Endothelial cell of umbilical vein (primary cell): ENCODE measurements at regions not wholly inside any gene's neighbourhood (a gene's known extent, or its start where the extent isn't known, plus 50 kb on each side); places are given as distances from the start of the nearest gene placed in this dataset.

Experiments used
- BruUV-seq: library from RNA; stranded (reverse); fragments of 400-500 nt; replicated peaks from 2 replicates; lab custom pipeline; 2021; lab: Mats Ljungman, UMichigan
- CTCF ChIA-PET: fragments of 300-600, 350-600 bp; sonication (Branson Sonifier 250); formaldehyde crosslinking; loops from one replicate; lab custom pipeline; 2021; ENCODE audit warnings: antibody characterized with exemption, inconsistent platforms; lab: Charles Lee
- POLR2A ChIA-PET: fragments of 300-600, 350-600 bp; sonication (Branson Sonifier 250); formaldehyde crosslinking; loops from one replicate; lab custom pipeline; 2021; ENCODE audit warnings: antibody characterized with exemption, inconsistent platforms; lab: Charles Lee
- DNase-seq: peaks from one replicate; pipeline ENCODE4 v3.0.0-alpha.2; 2011; ENCODE audit warnings: low read depth, low spot score
- FAIRE-seq: peaks from 2 replicates; lab custom pipeline; 2011; peaks lifted over from hg19 to GRCh38; lab: Jason Lieb, UNC
- H2AFZ ChIP-seq: 2 replicates; pipeline ENCODE4 v1.6.0; 2012; ENCODE audit warnings: low read depth, low read length, control low read depth, inconsistent platforms
- H3K27ac ChIP-seq: 2 replicates; pipeline ENCODE4 v1.5.1; 2011; ENCODE audit warnings: low read depth, mild to moderate bottlenecking, control low read depth, low read length, moderate library complexity; ENCODE audit not compliant: insufficient read depth
- H3K27me3 ChIP-seq, 2 experiments: 2 replicates each; pipeline versions ENCODE4 v1.6.0 to v1.6.1; 2011; ENCODE audit warnings: low read length in 2 of 2, mixed read lengths in 1 of 2; ENCODE audit not compliant: control insufficient read depth in 2 of 2, insufficient read depth in 2 of 2
- H3K36me3 ChIP-seq, 2 experiments: 2 replicates in 1 of 2; 3 replicates in 1 of 2; pipeline ENCODE4 v1.5.1; 2011; ENCODE audit warnings: low read length in 2 of 2, mild to moderate bottlenecking in 1 of 2, moderate library complexity in 1 of 2; ENCODE audit not compliant: control insufficient read depth in 2 of 2, insufficient read depth in 2 of 2; ENCODE audit errors: extremely low read depth in 1 of 2
- H3K4me1 ChIP-seq: 3 replicates; pipeline ENCODE4 v1.5.1; 2011; ENCODE audit warnings: mild to moderate bottlenecking, low read length; ENCODE audit not compliant: control insufficient read depth, insufficient read depth; ENCODE audit errors: extremely low read depth
- H3K4me2 ChIP-seq: 2 replicates; pipeline ENCODE4 v1.6.1; 2011; ENCODE audit warnings: low read length, control low read depth, mixed read lengths; ENCODE audit not compliant: insufficient read depth
- H3K4me3 ChIP-seq, 3 experiments: fragments of 200-600 bp in 1 of 3; sonication (generic), shearing (Covaris generic) in 1 of 3; replicated peaks in 1 of 3; 2 replicates each; pipeline ENCODE4 v1.5.1; 2011 to 2016; ENCODE audit warnings: control low read depth in 3 of 3, low read length in 3 of 3, mild to moderate bottlenecking in 2 of 3, inconsistent platforms in 1 of 3, low read depth in 1 of 3, moderate library complexity in 1 of 3; ENCODE audit not compliant: insufficient read depth in 1 of 3
- H3K79me2 ChIP-seq: 2 replicates; pipeline ENCODE4 v1.6.0; 2012; ENCODE audit warnings: low read length, inconsistent platforms; ENCODE audit not compliant: control insufficient read depth, insufficient read depth
- H3K9ac ChIP-seq: replicated peaks from 2 replicates; pipeline ENCODE3; 2011; ENCODE audit warnings: low read length, control low read depth; ENCODE audit not compliant: insufficient read depth; ENCODE audit errors: extremely low read depth
- H3K9me1 ChIP-seq: replicated peaks from 3 replicates; pipeline ENCODE4 v1.6.0; 2011; ENCODE audit warnings: mild to moderate bottlenecking, low read length; ENCODE audit not compliant: control insufficient read depth, insufficient read depth; ENCODE audit errors: extremely low read depth
- H3K9me3 ChIP-seq: replicated peaks from 2 replicates; pipeline ENCODE4 v1.5.1; 2012; ENCODE audit warnings: low read length, inconsistent platforms; ENCODE audit not compliant: control insufficient read depth, insufficient read depth
- H4K20me1 ChIP-seq: replicated peaks from 2 replicates; pipeline ENCODE3; 2011; ENCODE audit warnings: mild to moderate bottlenecking, low read length; ENCODE audit not compliant: control insufficient read depth, insufficient read depth; ENCODE audit errors: extremely low read depth
- EZH2 ChIP-seq: IDR thresholded peaks from 2 replicates; pipeline ENCODE4 v1.6.1; 2012; ENCODE audit warnings: borderline replicate concordance, low read depth, mild to moderate bottlenecking, moderate library complexity, low read length, inconsistent platforms; ENCODE audit not compliant: severe bottlenecking
- FOS ChIP-seq: IDR thresholded peaks from 2 replicates; pipeline ENCODE4 v1.6.1; 2011; ENCODE audit warnings: mild to moderate bottlenecking, low read length, moderate library complexity, borderline replicate concordance; ENCODE audit not compliant: insufficient read depth
- GATA2 ChIP-seq: IDR thresholded peaks from 2 replicates; pipeline ENCODE4 v1.7.0; 2011; ENCODE audit warnings: low read depth, mild to moderate bottlenecking, moderate library complexity, mixed read lengths, low read length; ENCODE audit not compliant: insufficient read length, insufficient read depth
- JUN ChIP-seq: IDR thresholded peaks from 2 replicates; pipeline ENCODE4 v1.6.1; 2011; ENCODE audit warnings: borderline replicate concordance, low read depth; ENCODE audit not compliant: insufficient read length, insufficient read depth
- MYC ChIP-seq: IDR thresholded peaks from one replicate; pipeline ENCODE4 v1.6.1; 2011; ENCODE audit warnings: mild to moderate bottlenecking, low read depth, low read length
- POLR2A ChIP-seq: IDR thresholded peaks from 2 replicates; pipeline ENCODE4 v1.6.1; 2012; ENCODE audit warnings: low read depth, mild to moderate bottlenecking, control low read depth, low read length
- POLR2AphosphoS5 ChIP-seq: IDR thresholded peaks from 2 replicates; pipeline ENCODE4 v1.6.1; 2012; ENCODE audit warnings: low read depth, mild to moderate bottlenecking, control low read depth, low read length, moderate library complexity; ENCODE audit not compliant: insufficient read depth
- dilution Hi-C: fragments of 300-500 bp; cut with MboI; formaldehyde crosslinking; loops from one replicate; pipeline ENCODE4 v1.15.0; 2019; ENCODE audit warnings: low sequenced_read_pairs; ENCODE audit not compliant: extremely low pct_ligation_motif_present
- intact Hi-C: fragments of 100-400 bp; cut with micrococcal nuclease; formaldehyde crosslinking; loops from one replicate; pipeline ENCODE4 v1.10.0; 2022
- TF ChIP-seq, protein P1 (sequence below), 2 donors: IDR thresholded peaks; 1 replicate in 1 of 2; 2 replicates in 1 of 2; pipeline ENCODE4 v1.5.1; 2011; ENCODE audit warnings: low read length in 2 of 2, mild to moderate bottlenecking in 2 of 2, moderate library complexity in 2 of 2, control low read depth in 1 of 2, inconsistent platforms in 1 of 2, low read depth in 1 of 2; ENCODE audit not compliant: insufficient read depth in 1 of 2; ENCODE audit errors: extremely low read depth in 1 of 2
- TF ChIP-seq, protein P2 (sequence below): IDR thresholded peaks from 2 replicates; pipeline ENCODE4 v1.6.1; 2011; ENCODE audit not compliant: insufficient read depth, insufficient read length

DNA sequence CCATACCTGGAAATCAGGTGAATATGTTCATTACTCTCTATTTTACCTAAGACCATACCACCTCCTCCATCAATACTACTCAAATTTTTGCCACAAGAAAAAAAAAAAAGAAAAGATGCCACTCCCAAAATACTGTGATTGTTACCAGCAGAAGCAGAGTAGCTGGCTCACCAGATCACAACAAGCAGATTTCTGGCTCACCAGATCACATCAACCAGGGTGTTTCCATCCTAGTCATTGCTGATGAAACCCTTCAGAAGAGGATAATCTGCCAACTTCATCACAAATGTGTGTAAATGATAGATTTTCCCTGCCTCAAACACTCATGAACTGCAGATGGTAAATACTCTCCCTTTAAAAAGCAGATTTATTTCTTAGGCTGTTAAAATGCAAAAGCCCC, 109.7 kb upstream of the NAMPT start:
- dilution Hi-C loops (no loop called here), intact Hi-C loops (no loop called here)
- H3K4me3 ChIP-seq = no peak overlapping the region
- DNase-seq (no peak), FAIRE-seq (no peak)
- no peaks in the 10 kb centered on the region for H3K9me3 ChIP-seq
- H3K4me2 ChIP-seq = no peak overlapping the region
- POLR2A ChIA-PET = no interaction called here
- H3K9ac ChIP-seq = no peak overlapping the region
- H3K27ac ChIP-seq = no peak overlapping the region
- TF ChIP-seq POLR2AphosphoS5 (no peak), POLR2A (no peak), MYC (no peak), EZH2 (no peak), FOS (no peak), JUN (no peak), GATA2 (no peak)
- TF ChIP-seq, protein P1, sequence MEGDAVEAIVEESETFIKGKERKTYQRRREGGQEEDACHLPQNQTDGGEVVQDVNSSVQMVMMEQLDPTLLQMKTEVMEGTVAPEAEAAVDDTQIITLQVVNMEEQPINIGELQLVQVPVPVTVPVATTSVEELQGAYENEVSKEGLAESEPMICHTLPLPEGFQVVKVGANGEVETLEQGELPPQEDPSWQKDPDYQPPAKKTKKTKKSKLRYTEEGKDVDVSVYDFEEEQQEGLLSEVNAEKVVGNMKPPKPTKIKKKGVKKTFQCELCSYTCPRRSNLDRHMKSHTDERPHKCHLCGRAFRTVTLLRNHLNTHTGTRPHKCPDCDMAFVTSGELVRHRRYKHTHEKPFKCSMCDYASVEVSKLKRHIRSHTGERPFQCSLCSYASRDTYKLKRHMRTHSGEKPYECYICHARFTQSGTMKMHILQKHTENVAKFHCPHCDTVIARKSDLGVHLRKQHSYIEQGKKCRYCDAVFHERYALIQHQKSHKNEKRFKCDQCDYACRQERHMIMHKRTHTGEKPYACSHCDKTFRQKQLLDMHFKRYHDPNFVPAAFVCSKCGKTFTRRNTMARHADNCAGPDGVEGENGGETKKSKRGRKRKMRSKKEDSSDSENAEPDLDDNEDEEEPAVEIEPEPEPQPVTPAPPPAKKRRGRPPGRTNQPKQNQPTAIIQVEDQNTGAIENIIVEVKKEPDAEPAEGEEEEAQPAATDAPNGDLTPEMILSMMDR (IDR thresholded peaks at IDR 0.05; ENCODE audit: extremely low read depth in 1 of 2, insufficient read depth in 1 of 2, low read depth in 1 of 2, low read length in 2 of 2) = no peak
- TF ChIP-seq, protein P2, sequence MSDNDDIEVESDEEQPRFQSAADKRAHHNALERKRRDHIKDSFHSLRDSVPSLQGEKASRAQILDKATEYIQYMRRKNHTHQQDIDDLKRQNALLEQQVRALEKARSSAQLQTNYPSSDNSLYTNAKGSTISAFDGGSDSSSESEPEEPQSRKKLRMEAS = no peak
- no peaks in the 10 kb centered on the region for H4K20me1 ChIP-seq
- no TSS peak for BruUV-seq
- peaks cover 5 to 10% of the 10 kb centered on the region in 2 experiments for H3K27me3 ChIP-seq
- no peaks in the 10 kb centered on the region for H3K79me2 ChIP-seq
- no peaks in the 10 kb centered on the region for H3K4me1 ChIP-seq
- CTCF ChIA-PET = interaction anchor here (1.3 kb wide), 1 partner anchor 9 kb away, joined by 4 read pairs; no protein-coding TSS in a partner anchor
- no peaks in the 10 kb centered on the region for H3K9me1 ChIP-seq
- no peak overlapping the region for H2AFZ ChIP-seq
- no peaks in the 10 kb centered on the region for H3K36me3 ChIP-seq
